A549 (cell line): ENCODE measurements at regions not wholly inside any gene's neighbourhood (a gene's known extent, or its start where the extent isn't known, plus 50 kb on each side); places are given as distances from the start of the nearest gene placed in this dataset.

Source experiments
- EP300 ChIP-seq, 2 experiments: fragments of >200 bp; sonication (Bioruptor Twin); formaldehyde crosslinking; IDR thresholded peaks; 2 replicates in 1 of 2; 3 replicates in 1 of 2; pipeline ENCODE4 v1.6.1; 2016 to 2017
- JUN ChIP-seq, 2 experiments: fragments of >200 bp; sonication (Bioruptor Twin); formaldehyde crosslinking; IDR thresholded peaks; 2 replicates in 1 of 2; 3 replicates in 1 of 2; pipeline ENCODE4 v1.6.1; 2016 to 2017
- KDM1A ChIP-seq: fragments of 200-600 bp; sonication (generic); IDR thresholded peaks from 2 replicates; pipeline ENCODE4 v1.6.1; 2016; ENCODE audit warnings: low read depth, mild to moderate bottlenecking
- MAFK ChIP-seq: fragments of 450-650 bp; IDR thresholded peaks from 2 replicates; pipeline ENCODE4 v1.6.1; 2014; ENCODE audit not compliant: partially characterized antibody
- POLR2A ChIP-seq: IDR thresholded peaks from 2 replicates; pipeline ENCODE4 v1.6.1; 2012; ENCODE audit warnings: mild to moderate bottlenecking, low read length
- RAD21 ChIP-seq, 2 experiments: fragments of >200 bp in 1 of 2; sonication (Bioruptor Twin) in 1 of 2; formaldehyde crosslinking in 1 of 2; IDR thresholded peaks in 1 of 2; conservative IDR thresholded peaks in 1 of 2; 2 replicates in 1 of 2; 3 replicates in 1 of 2; pipeline ENCODE4 v1.6.1; 2012 to 2018; ENCODE audit warnings: inconsistent platforms in 1 of 2
- RCOR1 ChIP-seq: fragments of 150-350 bp; IDR thresholded peaks from 2 replicates; pipeline ENCODE4 v1.6.1; 2014; ENCODE audit warnings: antibody characterized with exemption, low read length, low read depth
- RNF2 ChIP-seq: fragments of 200-600 bp; sonication (generic); IDR thresholded peaks from 2 replicates; pipeline ENCODE4 v1.6.1; 2016; ENCODE audit warnings: low read depth, mild to moderate bottlenecking, antibody characterized with exemption, moderate library complexity, borderline replicate concordance
- SREBF2 ChIP-seq: fragments of 450-650 bp; IDR thresholded peaks from 2 replicates; pipeline ENCODE4 v1.6.1; 2014; ENCODE audit warnings: mild to moderate bottlenecking, moderate library complexity
- TFCP2L1 ChIP-seq: fragments of 250-450 bp; sonication (Bioruptor Pico); IDR thresholded peaks from 2 replicates; pipeline ENCODE4 v1.5.0; 2021; ENCODE audit warnings: mild to moderate bottlenecking
- USF2 ChIP-seq: fragments of 450-650 bp; IDR thresholded peaks from 2 replicates; pipeline ENCODE4 v1.6.1; 2014; ENCODE audit warnings: antibody characterized with exemption
- ZNF302 ChIP-seq: fragments of 250-450 bp; sonication (Bioruptor Pico); IDR thresholded peaks from 2 replicates; pipeline ENCODE4 v1.9.0; 2021; ENCODE audit warnings: inconsistent platforms, mild to moderate bottlenecking, moderate library complexity
- TF ChIP-seq, protein P1 (sequence below): fragments of >200 bp; sonication (Bioruptor Twin); formaldehyde crosslinking; IDR thresholded peaks from 3 replicates; pipeline ENCODE4 v1.5.1; 2016
- TF ChIP-seq, protein P2 (sequence below): fragments of >200 bp; sonication (Bioruptor Twin); formaldehyde crosslinking; IDR thresholded peaks from 3 replicates; pipeline ENCODE4 v1.6.1; 2016

GRCh38 chr9:87206064-87206661, 258.9 kb upstream of the GAS1 start:
- TF ChIP-seq EP300 (IDR thresholded peaks at IDR 0.05) (no peak), JUN (IDR thresholded peaks at IDR 0.05) (no peak), KDM1A (no peak), ZNF302 (CRISPR knock-in tag) (no peak), MAFK (no peak), POLR2A (no peak), RNF2 (no peak), RAD21 (conservative IDR thresholded peaks at IDR 0.05 in 1 of 2, IDR thresholded peaks at IDR 0.05 in 1 of 2) (no peak), RCOR1 (no peak), TFCP2L1 (no peak), SREBF2 (no peak), USF2 (no peak)
- TF ChIP-seq, protein P1, sequence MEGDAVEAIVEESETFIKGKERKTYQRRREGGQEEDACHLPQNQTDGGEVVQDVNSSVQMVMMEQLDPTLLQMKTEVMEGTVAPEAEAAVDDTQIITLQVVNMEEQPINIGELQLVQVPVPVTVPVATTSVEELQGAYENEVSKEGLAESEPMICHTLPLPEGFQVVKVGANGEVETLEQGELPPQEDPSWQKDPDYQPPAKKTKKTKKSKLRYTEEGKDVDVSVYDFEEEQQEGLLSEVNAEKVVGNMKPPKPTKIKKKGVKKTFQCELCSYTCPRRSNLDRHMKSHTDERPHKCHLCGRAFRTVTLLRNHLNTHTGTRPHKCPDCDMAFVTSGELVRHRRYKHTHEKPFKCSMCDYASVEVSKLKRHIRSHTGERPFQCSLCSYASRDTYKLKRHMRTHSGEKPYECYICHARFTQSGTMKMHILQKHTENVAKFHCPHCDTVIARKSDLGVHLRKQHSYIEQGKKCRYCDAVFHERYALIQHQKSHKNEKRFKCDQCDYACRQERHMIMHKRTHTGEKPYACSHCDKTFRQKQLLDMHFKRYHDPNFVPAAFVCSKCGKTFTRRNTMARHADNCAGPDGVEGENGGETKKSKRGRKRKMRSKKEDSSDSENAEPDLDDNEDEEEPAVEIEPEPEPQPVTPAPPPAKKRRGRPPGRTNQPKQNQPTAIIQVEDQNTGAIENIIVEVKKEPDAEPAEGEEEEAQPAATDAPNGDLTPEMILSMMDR, result no peak
- TF ChIP-seq, protein P2, sequence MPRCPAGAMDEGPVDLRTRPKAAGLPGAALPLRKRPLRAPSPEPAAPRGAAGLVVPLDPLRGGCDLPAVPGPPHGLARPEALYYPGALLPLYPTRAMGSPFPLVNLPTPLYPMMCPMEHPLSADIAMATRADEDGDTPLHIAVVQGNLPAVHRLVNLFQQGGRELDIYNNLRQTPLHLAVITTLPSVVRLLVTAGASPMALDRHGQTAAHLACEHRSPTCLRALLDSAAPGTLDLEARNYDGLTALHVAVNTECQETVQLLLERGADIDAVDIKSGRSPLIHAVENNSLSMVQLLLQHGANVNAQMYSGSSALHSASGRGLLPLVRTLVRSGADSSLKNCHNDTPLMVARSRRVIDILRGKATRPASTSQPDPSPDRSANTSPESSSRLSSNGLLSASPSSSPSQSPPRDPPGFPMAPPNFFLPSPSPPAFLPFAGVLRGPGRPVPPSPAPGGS, result no peak
